ENCODE measurements at regions not wholly inside any gene's neighbourhood (a gene's known extent, or its start where the extent isn't known, plus 50 kb on each side); places are given as distances from the start of the nearest gene placed in this dataset.
"Not testable (repeated sequence)": the region's sequence is repeated elsewhere in the genome, so short reads cannot be mapped to it uniquely, and the experiment has no call there.

DNA sequence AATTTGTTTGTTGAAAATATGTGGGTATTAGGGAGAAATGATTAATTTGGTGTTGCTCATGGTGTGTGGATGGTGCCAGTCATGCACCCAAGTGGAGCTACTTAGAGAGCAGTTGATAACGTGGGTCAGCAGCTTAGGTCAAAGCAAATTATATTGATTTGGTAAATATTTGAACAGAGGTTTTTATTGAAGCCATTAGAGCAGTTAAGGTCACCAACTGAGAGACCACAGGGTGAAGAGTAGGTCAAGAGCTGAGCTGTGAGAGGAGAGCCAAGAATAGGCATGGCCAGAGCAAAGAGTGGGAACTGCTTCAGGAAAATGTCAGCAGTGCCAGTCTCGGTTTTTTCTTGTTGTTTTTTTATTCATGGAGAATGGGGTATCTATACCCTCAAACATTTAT lies 97.9 kb downstream of the TMEM168 start:
- no peaks in the 10 kb centered on the region for H3K9me2 ChIP-seq
- DNase-seq: no peak
- ChIA-PET POLR2A (no interaction called here), CTCF (no interaction called here)
- H3K9me3 ChIP-seq: no peaks in the 10 kb centered on the region
- no peak overlapping the region for H3K9ac ChIP-seq
- H3K27ac ChIP-seq (ENCODE audit: low read depth in 2 of 2, low read length in 1 of 2): no peak overlapping the region
- no peak overlapping the region for H3K4me3 ChIP-seq (ENCODE audit: low read depth in 2 of 2, low read length in 1 of 2)
- H4K20me1 ChIP-seq (ENCODE audit: insufficient read depth): no peaks in the 10 kb centered on the region
- no peaks in the 10 kb centered on the region for H3K4me1 ChIP-seq (ENCODE audit: control insufficient read depth in 1 of 2, insufficient read depth in 2 of 2, low read depth in 1 of 2, low read length in 1 of 2)
- no peak for TF ChIP-seq FOXM1 (IDR thresholded peaks at IDR 0.05; ENCODE audit: low read depth)
- no peak for TF ChIP-seq POLR2AphosphoS5 (IDR thresholded peaks at IDR 0.05; ENCODE audit: low read depth, low read length)
- no peak for TF ChIP-seq JUND (IDR thresholded peaks at IDR 0.05)
- TF ChIP-seq RCOR1 (IDR thresholded peaks at IDR 0.05; ENCODE audit: low read length): no peak
- no peak for TF ChIP-seq MEF2A (IDR thresholded peaks at IDR 0.05; ENCODE audit: borderline replicate concordance, low read depth)
- TF ChIP-seq FOXJ3 (CRISPR knock-in tag; IDR thresholded peaks at IDR 0.05): no peak
- H3F3A ChIP-seq (replicated peaks; ENCODE audit: insufficient read depth): no peaks in the 10 kb centered on the region
- no peaks in the 10 kb centered on the region for H3K79me2 ChIP-seq (ENCODE audit: insufficient read depth)
- H2AFZ ChIP-seq (ENCODE audit: low read depth): no peak overlapping the region
- 3% methylated on average over 2 of the region's 2 CpGs for WGBS (ENCODE audit: low lambda C conversion rate)
- H3K36me3 ChIP-seq (replicated peaks in 1 of 2; ENCODE audit: control insufficient read depth in 1 of 2, insufficient read depth in 2 of 2, low read length in 1 of 2): no peaks in the 10 kb centered on the region
- H3K27me3 ChIP-seq (ENCODE audit: insufficient read depth): no peaks in the 10 kb centered on the region
- no peak overlapping the region for H3K4me2 ChIP-seq

DNA sequence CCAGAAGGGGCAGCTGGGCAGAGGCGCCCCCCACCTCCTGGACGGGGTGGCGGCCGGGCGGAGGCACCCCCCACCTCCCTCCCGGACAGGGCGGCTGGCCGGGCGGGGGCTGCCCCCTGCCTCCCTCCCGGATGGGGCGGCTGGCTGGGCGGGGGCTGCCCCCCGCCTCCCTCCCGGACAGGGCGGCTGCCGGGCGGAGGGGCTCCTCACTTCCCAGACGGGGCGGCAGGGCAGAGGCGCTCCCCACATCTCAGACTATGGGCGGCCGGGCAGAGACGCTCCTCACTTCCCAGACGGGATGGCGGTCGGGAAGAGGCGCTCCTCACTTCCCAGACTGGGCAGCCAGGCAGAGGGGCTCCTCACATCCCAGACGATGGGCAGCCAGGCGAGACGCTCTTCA lies 93.0 kb downstream of the TMEM168 start:
- H4K20me1 ChIP-seq (ENCODE audit: insufficient read depth); POLR2A ChIA-PET; H3K9me3 ChIP-seq; H3K27ac ChIP-seq (ENCODE audit: low read depth in 2 of 2, low read length in 1 of 2); H3K4me1 ChIP-seq (ENCODE audit: control insufficient read depth in 1 of 2, insufficient read depth in 2 of 2, low read depth in 1 of 2, low read length in 1 of 2); H3K4me2 ChIP-seq; H3K79me2 ChIP-seq (ENCODE audit: insufficient read depth); DNase-seq; H2AFZ ChIP-seq (ENCODE audit: low read depth); H3K9me2 ChIP-seq; H3K9ac ChIP-seq; CTCF ChIA-PET; H3K36me3 ChIP-seq (replicated peaks in 1 of 2; ENCODE audit: control insufficient read depth in 1 of 2, insufficient read depth in 2 of 2, low read length in 1 of 2); H3F3A ChIP-seq (replicated peaks; ENCODE audit: insufficient read depth); H3K27me3 ChIP-seq (ENCODE audit: insufficient read depth); H3K4me3 ChIP-seq (ENCODE audit: low read depth in 2 of 2, low read length in 1 of 2): not testable (repeated sequence)
- 79% methylated on average over 7 of the region's 30 CpGs for WGBS (ENCODE audit: low lambda C conversion rate)

DNA sequence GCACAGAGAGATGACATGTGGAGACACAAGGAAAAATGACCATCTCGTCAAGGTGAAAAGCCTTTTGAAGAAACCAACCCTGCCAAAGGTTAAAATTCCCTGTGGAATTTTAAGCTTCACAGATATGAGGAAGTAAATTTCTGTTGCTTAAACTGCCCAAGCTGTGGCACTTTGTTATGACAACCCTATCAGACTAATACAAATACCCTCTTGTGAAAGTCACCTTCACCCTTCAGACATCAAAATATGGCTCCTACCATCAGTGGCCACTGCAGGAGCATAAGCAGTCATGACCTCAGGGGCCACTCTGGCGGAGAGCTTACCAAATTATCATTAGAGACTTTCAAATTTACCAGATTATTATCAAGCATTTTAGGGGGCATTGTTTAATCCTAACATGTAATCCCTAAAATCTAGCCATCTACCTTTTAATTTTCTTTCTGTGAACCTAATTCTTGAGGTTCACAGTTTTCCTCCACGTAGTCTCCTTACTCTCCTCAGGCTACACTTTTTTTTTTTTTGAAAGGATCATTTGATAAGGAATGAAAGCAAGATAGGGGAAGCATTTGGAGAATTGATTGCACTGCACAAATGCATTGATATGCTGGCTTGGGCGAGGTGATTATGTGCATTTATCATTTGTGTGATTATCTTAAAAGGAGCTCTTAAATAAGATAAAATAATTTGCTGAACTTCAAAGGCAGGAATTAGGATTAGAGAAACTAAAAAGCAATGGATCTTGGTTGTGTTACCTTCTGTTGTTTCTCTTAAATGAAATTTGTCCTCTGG lies 90.3 kb downstream of the TMEM168 start:
- Histone ChIP-seq H3K4me2 (no peak overlapping the region), H3K36me3 (replicated peaks in 1 of 2; ENCODE audit: control insufficient read depth in 1 of 2, insufficient read depth in 2 of 2, low read length in 1 of 2) (no peaks in the 10 kb centered on the region), H3K4me1 (ENCODE audit: control insufficient read depth in 1 of 2, insufficient read depth in 2 of 2, low read depth in 1 of 2, low read length in 1 of 2) (no peaks in the 10 kb centered on the region), H3K9me2 (no peaks in the 10 kb centered on the region), H3K9ac (no peak overlapping the region), H4K20me1 (ENCODE audit: insufficient read depth) (no peaks in the 10 kb centered on the region), H3K27me3 (ENCODE audit: insufficient read depth) (no peaks in the 10 kb centered on the region), H3K4me3 (ENCODE audit: low read depth in 2 of 2, low read length in 1 of 2) (no peak overlapping the region), H3F3A (replicated peaks; ENCODE audit: insufficient read depth) (no peaks in the 10 kb centered on the region), H3K27ac (ENCODE audit: low read depth in 2 of 2, low read length in 1 of 2) (no peak overlapping the region), H2AFZ (ENCODE audit: low read depth) (no peak overlapping the region), H3K9me3 (no peaks in the 10 kb centered on the region; the same call in 1 of the 2 replicates), H3K79me2 (ENCODE audit: insufficient read depth) (no peaks in the 10 kb centered on the region)
- DNase-seq: no peak
- TF ChIP-seq POLR2AphosphoS5 (IDR thresholded peaks at IDR 0.05; ENCODE audit: low read depth, low read length) (no peak), RFX5 (IDR thresholded peaks at IDR 0.05; ENCODE audit: low read length) (no peak), RCOR1 (IDR thresholded peaks at IDR 0.05; ENCODE audit: low read length) (no peak), CHD2 (IDR thresholded peaks at IDR 0.05; ENCODE audit: low read length, partially characterized antibody) (no peak)
- WGBS (ENCODE audit: low lambda C conversion rate): 16% methylated on average over 4 of the region's 4 CpGs
- POLR2A ChIA-PET: no interaction called here
- CTCF ChIA-PET: interaction anchor here (0.6 kb wide), 1 partner anchor 768 kb away, joined by 3 read pairs; no protein-coding TSS in a partner anchor

Measured in SK-N-SH (cell line).